ENCODE measurements at regions not wholly inside any gene's neighbourhood (a gene's known extent, or its start where the extent isn't known, plus 50 kb on each side); places are given as distances from the start of the nearest gene placed in this dataset.

GRCh38 chr2:51212374-51212773 is 180.4 kb upstream of the NRXN1 start:
- Histone ChIP-seq H3K4me1 (no peaks in the 10 kb centered on the region), H3K36me3 (no peaks in the 10 kb centered on the region), H3K4me3 (no peak overlapping the region), H3K27ac (no peak overlapping the region), H3K9me3 (no peaks in the 10 kb centered on the region), H3K27me3 (no peaks in the 10 kb centered on the region)
- TF ChIP-seq CTCF (IDR thresholded peaks at IDR 0.05) (no peak), POLR2A (IDR thresholded peaks at IDR 0.05) (no peak)
- WGBS (ENCODE audit: insufficient coverage, low coverage, low lambda C conversion rate, missing lambda C conversion rate), result 83% methylated on average over 1 of the region's 1 CpG
- intact Hi-C loops (cut with DNase I), result no loop called here
- no peak for DNase-seq
- no peak for ATAC-seq

- DNase-seq (no peak), ATAC-seq (no peak)
- Histone ChIP-seq H3K4me1 (no peaks in the 10 kb centered on the region), H3K36me3 (no peaks in the 10 kb centered on the region), H3K4me3 (no peak overlapping the region), H3K9me3 (no peaks in the 10 kb centered on the region), H3K27ac (no peak overlapping the region), H3K27me3 (no peaks in the 10 kb centered on the region)
- intact Hi-C loops (cut with DNase I), result no loop called here
- 47% methylated on average over 1 of the region's 1 CpG for WGBS (ENCODE audit: insufficient coverage, low coverage, low lambda C conversion rate, missing lambda C conversion rate)
- no peak for TF ChIP-seq CTCF (IDR thresholded peaks at IDR 0.05)
- TF ChIP-seq POLR2A (IDR thresholded peaks at IDR 0.05), result no peak
These were observed 176.6 kb upstream of the NRXN1 start for GRCh38 chr2:51208521-51208920.

- no peak overlapping the region for H3K27ac ChIP-seq
- no peaks in the 10 kb centered on the region for H3K9me3 ChIP-seq
- H3K36me3 ChIP-seq, result no peaks in the 10 kb centered on the region
- intact Hi-C loops (cut with DNase I), result no loop called here
- TF ChIP-seq POLR2A (IDR thresholded peaks at IDR 0.05) (no peak), CTCF (IDR thresholded peaks at IDR 0.05) (no peak)
- no peak overlapping the region for H3K4me3 ChIP-seq
- ATAC-seq, result no peak
- H3K4me1 ChIP-seq, result no peaks in the 10 kb centered on the region
- DNase-seq, result no peak
- H3K27me3 ChIP-seq, result no peaks in the 10 kb centered on the region
These were observed 169.4 kb upstream of the NRXN1 start for GRCh38 chr2:51201295-51201694.

- no peak overlapping the region for H3K27ac ChIP-seq
- no peak overlapping the region for H3K4me3 ChIP-seq
- DNase-seq, result no peak
- no peaks in the 10 kb centered on the region for H3K9me3 ChIP-seq
- 83% methylated on average over 6 of the region's 10 CpGs for WGBS (ENCODE audit: insufficient coverage, low coverage, low lambda C conversion rate, missing lambda C conversion rate)
- no peaks in the 10 kb centered on the region for H3K27me3 ChIP-seq
- H3K36me3 ChIP-seq, result no peaks in the 10 kb centered on the region
- TF ChIP-seq CTCF (IDR thresholded peaks at IDR 0.05) (no peak), POLR2A (IDR thresholded peaks at IDR 0.05) (no peak)
- no peaks in the 10 kb centered on the region for H3K4me1 ChIP-seq
- intact Hi-C loops (cut with DNase I), result no loop called here
- ATAC-seq, result no peak
These were observed 162.7 kb upstream of the NRXN1 start for GRCh38 chr2:51194656-51195055.

GRCh38 chr2:51170273-51170672 is 138.3 kb upstream of the NRXN1 start:
- intact Hi-C loops (cut with DNase I), result no loop called here
- TF ChIP-seq POLR2A (IDR thresholded peaks at IDR 0.05), result no peak
- no peak for TF ChIP-seq CTCF (IDR thresholded peaks at IDR 0.05)

More at GRCh38 chr2:51170273-51170672, 138.3 kb upstream of the NRXN1 start:
- H3K27ac ChIP-seq, result no peak overlapping the region
- H3K27me3 ChIP-seq, result no peaks in the 10 kb centered on the region
- no peaks in the 10 kb centered on the region for H3K4me1 ChIP-seq
- H3K9me3 ChIP-seq, result no peaks in the 10 kb centered on the region
- no peak overlapping the region for H3K4me3 ChIP-seq
- no peak for ATAC-seq
- DNase-seq, result no peak
- no peaks in the 10 kb centered on the region for H3K36me3 ChIP-seq

Measured in right lobe of liver (tissue), 6 donors.